HFF-Myc (cell line): ENCODE measurements at regions not wholly inside any gene's neighbourhood (a gene's known extent, or its start where the extent isn't known, plus 50 kb on each side); places are given as distances from the start of the nearest gene placed in this dataset.

Experiments used
- DNase-seq: peaks from one replicate; pipeline ENCODE4 v3.0.0-alpha.2; 2011; ENCODE audit warnings: low read depth; ENCODE audit errors: extremely low read depth
- H3K4me3 ChIP-seq: replicated peaks from 2 replicates; pipeline ENCODE4 v1.5.1; 2011; ENCODE audit warnings: low read depth, mild to moderate bottlenecking, control low read depth, low read length
- TF ChIP-seq, protein P1 (sequence below): IDR thresholded peaks from 2 replicates; pipeline ENCODE4 v1.5.1; 2012; ENCODE audit warnings: mild to moderate bottlenecking, low read depth, low read length, control low read depth; ENCODE audit errors: missing control alignments

DNA sequence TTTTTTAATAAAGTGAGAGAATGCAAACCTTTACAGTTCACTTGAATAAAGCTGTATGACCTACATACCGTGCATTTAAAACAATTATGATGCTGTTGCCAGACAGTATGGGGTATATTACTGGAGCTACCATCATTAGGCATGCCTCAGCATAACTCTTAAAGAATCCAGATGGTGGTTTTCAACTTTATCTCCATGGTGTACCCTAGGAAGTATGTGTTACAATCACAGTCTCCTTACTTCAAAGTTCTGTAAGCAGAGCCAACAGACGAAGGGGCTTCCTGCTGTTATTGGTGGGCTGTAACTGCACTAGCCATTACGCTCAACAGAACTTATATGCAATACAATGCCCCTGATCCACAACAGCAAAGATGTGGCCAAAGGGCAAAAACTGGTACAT lies 803.3 kb downstream of the DTWD2 start:
- TF ChIP-seq, protein P1, sequence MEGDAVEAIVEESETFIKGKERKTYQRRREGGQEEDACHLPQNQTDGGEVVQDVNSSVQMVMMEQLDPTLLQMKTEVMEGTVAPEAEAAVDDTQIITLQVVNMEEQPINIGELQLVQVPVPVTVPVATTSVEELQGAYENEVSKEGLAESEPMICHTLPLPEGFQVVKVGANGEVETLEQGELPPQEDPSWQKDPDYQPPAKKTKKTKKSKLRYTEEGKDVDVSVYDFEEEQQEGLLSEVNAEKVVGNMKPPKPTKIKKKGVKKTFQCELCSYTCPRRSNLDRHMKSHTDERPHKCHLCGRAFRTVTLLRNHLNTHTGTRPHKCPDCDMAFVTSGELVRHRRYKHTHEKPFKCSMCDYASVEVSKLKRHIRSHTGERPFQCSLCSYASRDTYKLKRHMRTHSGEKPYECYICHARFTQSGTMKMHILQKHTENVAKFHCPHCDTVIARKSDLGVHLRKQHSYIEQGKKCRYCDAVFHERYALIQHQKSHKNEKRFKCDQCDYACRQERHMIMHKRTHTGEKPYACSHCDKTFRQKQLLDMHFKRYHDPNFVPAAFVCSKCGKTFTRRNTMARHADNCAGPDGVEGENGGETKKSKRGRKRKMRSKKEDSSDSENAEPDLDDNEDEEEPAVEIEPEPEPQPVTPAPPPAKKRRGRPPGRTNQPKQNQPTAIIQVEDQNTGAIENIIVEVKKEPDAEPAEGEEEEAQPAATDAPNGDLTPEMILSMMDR: no peak
- no peak for DNase-seq
- H3K4me3 ChIP-seq: no peak overlapping the region

DNA sequence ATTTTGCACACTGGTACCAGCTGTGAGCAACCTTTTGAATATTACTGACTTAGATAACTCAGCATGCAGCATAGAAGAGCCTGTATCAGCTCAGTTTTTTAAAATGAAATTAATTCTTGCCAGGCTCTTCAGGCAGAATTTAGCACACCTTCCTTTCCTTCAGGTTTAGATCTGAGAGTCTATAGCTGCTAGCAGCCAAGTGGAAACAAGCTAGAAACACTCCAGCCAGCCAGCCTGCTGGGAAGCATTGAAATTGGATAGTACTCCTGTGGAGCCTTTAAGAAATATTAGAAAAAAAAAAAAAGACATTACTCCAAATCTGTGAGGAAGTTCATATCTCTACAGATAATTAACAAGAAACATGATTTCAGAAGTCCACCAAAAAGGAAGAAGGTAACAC lies 812.2 kb downstream of the DTWD2 start:
- TF ChIP-seq, protein P1: no peak
- DNase-seq: no peak
- H3K4me3 ChIP-seq: no peak overlapping the region

DNA sequence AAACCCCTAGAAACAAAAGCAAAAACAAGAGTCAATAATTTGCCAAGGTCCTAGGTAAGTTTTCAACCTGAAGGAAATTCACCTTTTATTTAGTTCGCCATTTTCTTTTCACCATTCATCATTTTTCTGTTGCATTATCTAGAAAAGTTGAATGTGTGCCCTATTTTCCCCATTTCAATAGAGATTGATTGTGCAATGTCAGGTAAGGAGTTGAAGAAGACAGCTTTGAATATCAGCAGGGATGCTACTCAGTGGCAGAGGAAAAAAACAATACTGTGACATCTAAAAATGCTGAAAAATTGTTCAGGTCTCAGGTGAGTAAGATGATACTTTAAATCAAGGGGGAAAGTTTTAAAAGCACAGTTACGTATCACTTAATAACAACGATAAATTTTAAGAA lies 813.7 kb downstream of the DTWD2 start:
- TF ChIP-seq, protein P1: no peak
- no peak overlapping the region for H3K4me3 ChIP-seq
- DNase-seq: no peak

DNA sequence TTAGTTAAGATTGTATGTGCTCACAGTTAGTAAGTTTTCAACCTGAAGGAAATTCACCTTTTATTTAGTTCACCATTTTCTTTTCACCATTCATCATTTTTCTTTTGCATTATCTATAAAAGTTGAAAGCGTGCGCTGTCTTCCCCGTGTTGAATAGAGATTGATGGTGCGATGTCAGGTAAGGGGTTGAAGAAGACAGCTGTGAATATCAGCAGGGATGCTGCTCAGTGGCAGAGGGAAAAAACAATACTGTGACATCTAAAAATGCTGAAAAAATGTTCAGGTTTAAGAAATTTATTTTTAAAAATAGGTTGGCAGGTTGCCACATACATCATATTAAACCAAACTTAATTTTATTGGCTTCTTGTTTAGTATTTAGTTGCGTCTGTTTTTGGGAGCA lies 815.0 kb downstream of the DTWD2 start:
- H3K4me3 ChIP-seq: no peak overlapping the region
- TF ChIP-seq, protein P1: no peak
- DNase-seq: no peak

DNA sequence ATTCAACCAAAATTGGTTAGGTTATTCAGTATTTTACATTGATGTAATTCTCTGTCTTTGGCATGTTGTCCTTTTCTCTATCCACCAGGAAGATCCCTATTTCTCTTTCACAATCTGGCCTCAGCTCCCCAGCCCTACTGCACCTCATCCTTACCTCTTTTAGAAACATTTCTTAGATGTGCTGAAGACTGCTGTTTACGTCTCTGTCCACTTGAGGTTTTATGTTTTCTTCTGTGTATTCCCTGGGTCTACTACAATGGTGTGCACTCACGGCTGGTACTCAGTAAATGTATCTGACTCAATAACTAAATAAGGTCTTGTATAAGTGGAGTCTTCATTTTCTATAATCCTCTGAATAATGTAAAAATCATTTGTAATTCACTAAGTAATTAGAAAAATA lies 822.7 kb downstream of the DTWD2 start:
- TF ChIP-seq, protein P1: no peak
- no peak for DNase-seq
- H3K4me3 ChIP-seq: no peak overlapping the region

DNA sequence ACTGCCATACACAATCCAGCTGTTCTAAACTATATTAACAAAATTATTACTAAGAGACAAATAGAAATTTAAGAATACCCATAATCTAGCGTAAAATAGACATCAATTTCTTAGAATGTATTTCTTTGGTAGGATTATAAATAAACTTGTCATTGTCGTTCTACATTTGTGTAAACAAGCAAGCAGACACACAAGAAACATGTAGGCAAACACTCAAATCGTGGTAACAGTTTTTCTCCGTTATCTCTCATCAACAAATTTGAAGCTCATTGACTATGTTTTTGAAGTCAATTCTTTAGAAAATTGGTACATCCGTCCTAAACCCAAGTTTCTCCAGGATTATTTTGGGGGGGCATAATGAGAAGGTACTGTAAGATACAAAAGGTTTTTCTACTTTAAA lies 832.2 kb downstream of the DTWD2 start:
- H3K4me3 ChIP-seq: no peak overlapping the region
- DNase-seq: no peak
- TF ChIP-seq, protein P1: no peak

DNA sequence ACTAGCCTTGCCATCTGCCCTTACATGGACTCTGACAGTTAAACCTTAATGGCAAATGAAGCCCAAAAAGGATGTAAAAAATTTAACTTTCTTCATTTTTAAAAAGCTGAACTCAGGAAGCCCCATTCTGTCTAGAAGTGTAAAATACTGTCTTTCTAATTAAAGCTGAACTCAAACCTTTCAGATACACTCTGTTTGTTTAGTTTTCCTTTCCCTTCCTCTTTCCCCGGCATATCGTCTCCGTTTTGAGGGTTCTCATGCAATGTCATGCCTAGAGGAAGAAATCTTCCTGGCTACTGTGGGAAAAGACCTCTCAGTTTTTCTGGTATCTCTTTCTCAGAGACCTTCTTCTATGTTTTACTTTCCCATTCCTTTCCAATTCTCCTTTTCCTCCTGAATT lies 841.5 kb downstream of the DTWD2 start:
- H3K4me3 ChIP-seq: no peak overlapping the region
- no peak for DNase-seq
- TF ChIP-seq, protein P1: no peak
